DMS53 treated with DMSO at 0.1 percent for 48 hours (cell line): ENCODE measurements at regions not wholly inside any gene's neighbourhood (a gene's known extent, or its start where the extent isn't known, plus 50 kb on each side); places are given as distances from the start of the nearest gene placed in this dataset.
A peak's percentile ranks its signal among the peaks of the same experiment; 100 is the strongest.

Experiments
- DNase-seq: peaks from one replicate; lab custom pipeline; 2025; ENCODE audit not compliant: unreplicated experiment; lab: John Stamatoyannopoulos, UW

DNA sequence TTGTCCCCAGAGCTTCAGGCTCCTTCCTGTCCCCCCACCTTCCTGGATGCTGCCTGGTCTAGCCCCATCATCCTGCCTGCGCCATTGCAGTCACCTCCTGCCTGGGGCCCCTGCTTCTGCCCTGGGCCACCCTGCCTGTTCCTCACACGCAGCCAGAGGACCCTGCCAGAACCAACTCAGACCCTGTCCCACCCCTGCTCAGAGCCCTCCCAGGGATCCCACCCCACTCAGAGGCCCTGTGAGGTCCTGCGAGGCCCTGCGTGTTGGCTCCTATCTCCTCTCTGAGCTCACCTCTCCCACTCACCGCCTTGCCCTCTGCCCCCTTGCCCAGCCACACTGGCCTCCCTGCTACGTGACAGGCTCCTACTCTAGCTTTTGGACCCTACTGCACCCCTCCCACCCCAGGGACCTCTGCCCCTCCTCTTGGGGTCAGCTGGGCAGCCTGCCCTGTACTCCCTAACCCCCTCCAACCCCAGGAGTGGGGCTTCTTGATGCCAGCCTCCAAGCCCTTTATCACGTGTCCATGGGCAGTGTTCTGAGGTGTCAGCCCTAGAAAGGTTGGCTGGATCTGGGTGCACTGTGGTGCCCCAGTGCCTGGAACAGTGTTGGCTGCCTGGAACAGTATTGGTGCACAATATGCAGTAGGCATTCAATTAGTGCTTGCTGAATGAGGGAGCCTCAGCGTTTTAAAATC is 68.3 kb downstream of the CEBPB start:
- DNase-seq: no peak

DNA sequence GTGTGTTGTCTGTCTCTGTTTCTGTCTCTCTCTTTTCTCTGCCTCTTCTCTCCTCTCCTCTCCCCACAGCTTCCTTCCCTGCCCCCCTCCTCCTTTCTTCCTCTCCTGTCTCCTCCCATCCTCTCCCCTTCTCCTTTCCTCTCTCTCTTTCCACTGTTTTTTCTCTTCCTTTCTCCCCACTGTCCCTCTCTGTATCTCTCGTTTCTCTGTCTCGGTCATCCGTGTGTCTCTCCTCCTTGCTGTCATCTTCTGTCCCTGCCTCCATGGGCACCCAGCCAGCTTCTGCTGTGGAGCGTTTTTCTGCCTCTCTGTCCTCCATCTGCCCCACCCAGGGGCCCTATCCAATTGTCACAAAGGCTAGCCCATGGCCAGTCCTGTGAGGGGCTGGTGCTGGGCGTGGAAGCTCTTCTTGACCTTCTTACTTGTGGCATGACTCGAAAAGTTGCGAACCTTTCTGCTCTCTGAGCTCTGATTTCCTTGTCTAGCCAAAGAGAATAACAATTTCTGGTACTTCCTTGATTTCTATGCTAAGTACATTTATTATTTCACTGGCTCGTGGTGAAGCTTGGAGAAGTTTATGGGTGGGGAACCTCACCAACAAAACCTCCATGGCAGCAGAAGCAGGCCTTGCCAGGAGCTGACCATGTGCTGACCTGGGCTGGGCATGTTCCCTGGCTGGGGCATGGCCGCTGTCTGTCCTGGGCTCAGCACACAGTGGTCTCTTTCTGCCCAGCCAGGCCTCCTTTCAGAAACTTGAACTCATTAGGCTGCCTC is 69.3 kb downstream of the CEBPB start:
- no peak for DNase-seq

DNA sequence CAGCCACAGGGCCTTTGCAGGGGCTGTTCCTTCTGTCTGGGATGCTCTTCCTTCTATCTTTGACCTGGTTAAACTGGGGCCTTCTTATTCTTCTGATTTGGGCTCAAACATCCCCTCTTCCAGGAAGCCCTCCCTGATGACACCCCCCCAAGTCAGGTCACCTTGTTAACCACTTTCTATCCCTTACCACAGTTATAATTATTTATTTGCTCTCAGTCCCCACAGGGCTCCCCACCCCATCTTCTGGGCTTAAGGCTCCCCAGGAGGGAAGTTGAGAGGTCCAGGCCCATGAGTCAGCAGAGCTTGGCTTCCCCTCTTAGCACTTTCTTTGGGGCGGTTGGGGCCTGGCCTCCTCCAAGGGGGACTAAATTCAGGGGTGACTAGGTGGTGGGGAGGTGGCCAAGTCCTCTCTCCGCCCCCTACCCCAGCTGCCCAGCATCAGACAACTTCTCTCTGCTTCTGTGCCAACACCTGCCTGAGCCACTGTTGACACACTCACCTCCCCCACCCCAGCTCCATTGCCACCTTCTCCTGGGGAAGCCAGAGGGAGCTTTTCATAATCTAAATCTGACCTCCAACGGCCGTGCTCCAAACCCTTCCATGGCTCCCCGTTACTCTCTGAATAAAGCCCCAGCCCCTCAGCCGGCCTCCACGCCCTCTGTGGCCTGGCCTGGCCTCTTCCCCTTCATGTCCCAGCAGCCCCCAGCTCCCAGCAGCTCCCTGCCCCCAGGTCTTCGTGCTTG is 70.0 kb downstream of the CEBPB start:
- peak; percentile 36 for DNase-seq

GRCh38 chr20:50261471-50262212 is 71.0 kb downstream of the CEBPB start:
- no peak for DNase-seq

- no peak for DNase-seq
These were observed 73.2 kb downstream of the CEBPB start for GRCh38 chr20:50263831-50264230.

DNA sequence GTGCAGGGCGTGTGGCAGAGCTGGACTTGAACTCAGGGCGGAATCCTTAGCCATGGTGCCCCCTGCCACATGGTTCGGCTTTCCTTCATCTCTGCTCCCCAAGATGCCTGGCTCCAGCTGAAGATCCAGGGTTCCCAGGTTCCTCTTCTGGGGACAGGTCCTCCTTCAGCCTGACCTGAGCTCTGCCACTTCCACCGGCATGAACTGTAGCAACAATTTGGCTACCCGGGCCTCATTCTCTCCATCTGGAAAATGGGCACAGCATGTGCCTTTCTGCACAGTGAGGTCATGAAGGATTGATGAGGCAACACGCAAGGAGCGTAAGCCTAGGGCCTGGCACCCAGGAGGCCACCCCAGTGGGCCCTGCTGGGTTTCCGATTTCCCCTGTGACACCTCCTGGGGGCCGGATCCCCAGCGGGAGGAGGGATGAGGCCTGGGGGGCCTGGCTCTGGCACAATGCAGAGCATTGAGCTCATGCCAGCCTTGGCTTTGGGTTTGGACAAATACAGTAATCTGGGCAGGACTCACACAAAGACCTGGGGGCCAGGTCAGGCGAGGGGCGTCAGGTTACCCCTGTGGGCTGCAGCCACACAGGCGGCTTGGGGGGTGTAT is 74.0 kb downstream of the CEBPB start:
- DNase-seq: no peak

GRCh38 chr20:50265245-50265946 is 74.8 kb downstream of the CEBPB start:
- DNase-seq: no peak

GRCh38 chr20:50266293-50267040 is 75.8 kb downstream of the CEBPB start:
- DNase-seq: no peak

DNA sequence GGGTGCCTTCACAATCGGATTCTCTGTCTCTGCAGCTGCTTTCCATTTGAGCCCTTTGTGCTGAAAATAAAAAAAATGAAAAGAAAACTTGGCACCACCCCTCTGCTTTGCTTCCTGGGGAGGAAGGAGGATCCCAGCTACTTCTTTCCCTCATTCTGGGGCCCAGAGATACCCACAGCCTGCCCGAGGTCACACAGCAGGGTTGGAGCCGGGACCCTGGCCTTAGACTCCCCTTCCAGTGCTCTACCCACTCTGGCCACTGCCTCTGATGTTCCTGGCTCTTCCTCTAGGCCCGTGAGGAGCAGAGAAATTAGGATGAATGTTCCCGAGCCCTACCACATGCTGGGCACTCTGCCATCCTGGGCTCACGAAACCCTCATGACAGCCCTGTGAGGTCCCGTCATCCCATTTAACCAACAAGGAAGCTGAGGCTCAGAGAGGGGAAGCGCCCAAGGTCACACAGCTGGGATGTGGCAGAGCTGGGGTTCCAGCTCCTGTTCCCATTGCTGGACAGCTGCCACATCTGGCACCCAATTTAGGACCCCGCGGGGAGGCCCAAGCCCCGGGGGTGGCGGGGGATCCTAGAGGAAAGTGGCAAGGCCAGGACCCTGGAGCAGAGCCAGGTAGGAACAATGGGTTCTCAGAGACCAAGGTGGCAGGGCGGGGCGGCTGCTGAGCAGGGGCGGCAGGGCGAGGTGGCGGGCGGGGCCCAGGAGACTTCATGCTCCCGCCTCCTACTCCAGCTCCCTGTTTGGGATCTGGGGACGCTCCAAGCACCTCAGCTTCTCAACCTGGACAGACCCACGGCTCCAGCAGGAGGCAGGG is 76.6 kb downstream of the CEBPB start:
- DNase-seq: no peak

DNA sequence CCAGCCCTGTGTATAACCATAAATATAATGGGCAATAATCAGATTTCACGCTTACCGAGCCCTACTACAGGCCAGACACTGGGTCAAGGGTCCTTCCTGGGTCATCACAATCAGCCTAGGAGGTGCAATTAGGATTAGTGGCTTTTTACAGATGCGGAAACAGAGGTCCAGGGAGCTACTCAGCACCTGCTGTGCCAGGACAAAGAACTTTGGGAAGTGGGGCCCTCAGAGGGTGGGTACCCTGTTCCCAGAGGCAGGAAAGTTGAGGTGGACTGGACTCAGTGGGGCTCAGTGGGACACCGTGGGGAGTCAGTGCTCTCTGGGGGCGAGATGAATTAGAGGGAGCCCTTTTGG is 77.2 kb downstream of the CEBPB start:
- no peak for DNase-seq

- DNase-seq: no peak
These were observed 78.7 kb downstream of the CEBPB start for GRCh38 chr20:50269091-50270033.

- DNase-seq: no peak
These were observed 79.4 kb downstream of the CEBPB start for GRCh38 chr20:50270034-50270395.

DNA sequence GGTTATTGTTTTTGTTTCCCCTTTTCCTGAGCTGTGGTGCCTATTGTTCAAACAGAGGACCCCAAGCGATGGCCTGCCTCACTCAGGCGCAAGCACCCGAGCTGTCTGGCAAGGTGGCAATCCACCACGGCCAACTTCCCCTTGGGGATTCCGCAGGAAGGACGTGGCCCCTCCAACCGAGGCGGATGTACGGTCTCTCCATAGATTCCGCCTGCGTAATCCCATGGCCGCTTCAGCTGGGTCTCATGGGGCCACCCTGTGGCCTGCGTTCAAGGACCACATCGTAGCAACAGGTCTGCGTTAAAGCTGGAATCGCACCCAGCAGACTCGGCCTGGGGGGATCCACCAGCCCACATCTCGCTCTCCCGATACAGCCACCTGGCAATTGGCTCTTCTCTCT is 79.9 kb downstream of the CEBPB start:
- no peak for DNase-seq

- no peak for DNase-seq
These were observed 80.5 kb downstream of the CEBPB start for GRCh38 chr20:50271176-50271575.

DNA sequence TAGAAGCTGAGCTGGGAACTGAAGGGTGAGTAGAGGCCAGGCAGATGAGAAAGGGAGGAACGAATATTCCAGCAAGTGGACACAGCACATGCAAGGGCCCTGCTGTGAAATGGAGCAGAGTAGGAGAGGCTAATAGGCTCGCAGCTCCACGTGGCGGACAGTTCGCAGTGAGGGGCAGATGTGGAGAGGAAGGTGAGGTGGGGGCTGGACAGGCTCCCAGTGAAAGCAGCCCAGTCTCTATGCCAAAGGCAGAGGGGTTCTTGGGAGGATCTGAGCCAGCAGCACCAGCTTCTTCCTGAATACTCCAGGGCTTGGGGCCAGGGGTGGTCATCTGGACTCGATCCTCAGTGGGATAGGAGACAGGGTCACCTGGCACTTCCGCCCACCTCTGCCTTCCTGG is 81.0 kb downstream of the CEBPB start:
- DNase-seq: no peak

DNA sequence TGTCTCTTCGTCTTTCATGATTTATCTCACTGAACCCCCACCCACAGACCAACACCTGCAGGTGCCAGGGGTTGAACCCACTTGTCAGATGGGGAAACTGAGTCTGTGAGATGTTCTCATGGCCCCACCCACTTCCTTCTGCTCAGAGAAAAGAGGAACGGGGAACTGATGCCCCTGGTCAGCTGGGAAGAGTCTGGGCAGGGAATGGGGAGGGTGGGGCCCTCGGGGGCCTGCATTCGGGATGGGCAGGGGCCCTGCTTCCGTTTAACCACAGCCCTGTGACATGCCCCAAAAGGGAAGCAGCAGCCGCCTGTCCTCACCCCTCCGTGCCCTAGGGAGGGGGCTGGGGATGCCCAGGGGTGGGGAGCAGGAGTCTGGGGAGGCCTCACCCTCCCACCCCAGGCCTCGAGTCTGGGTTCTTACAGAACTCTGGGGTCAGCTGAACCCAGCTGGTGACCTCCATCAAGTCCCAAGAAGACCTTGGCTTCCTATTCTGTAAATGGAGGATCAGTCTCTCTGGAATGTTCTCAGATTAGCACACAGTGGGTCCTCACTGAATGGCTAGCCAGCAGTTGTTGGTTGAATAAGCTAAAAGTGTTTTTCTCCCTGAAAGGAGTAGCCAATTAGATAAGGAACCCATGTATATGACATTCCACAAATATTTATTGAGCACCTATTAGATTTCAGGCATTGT is 81.5 kb downstream of the CEBPB start:
- DNase-seq: no peak
